ENCODE measurements at regions not wholly inside any gene's neighbourhood (a gene's known extent, or its start where the extent isn't known, plus 50 kb on each side); places are given as distances from the start of the nearest gene placed in this dataset.

DNA sequence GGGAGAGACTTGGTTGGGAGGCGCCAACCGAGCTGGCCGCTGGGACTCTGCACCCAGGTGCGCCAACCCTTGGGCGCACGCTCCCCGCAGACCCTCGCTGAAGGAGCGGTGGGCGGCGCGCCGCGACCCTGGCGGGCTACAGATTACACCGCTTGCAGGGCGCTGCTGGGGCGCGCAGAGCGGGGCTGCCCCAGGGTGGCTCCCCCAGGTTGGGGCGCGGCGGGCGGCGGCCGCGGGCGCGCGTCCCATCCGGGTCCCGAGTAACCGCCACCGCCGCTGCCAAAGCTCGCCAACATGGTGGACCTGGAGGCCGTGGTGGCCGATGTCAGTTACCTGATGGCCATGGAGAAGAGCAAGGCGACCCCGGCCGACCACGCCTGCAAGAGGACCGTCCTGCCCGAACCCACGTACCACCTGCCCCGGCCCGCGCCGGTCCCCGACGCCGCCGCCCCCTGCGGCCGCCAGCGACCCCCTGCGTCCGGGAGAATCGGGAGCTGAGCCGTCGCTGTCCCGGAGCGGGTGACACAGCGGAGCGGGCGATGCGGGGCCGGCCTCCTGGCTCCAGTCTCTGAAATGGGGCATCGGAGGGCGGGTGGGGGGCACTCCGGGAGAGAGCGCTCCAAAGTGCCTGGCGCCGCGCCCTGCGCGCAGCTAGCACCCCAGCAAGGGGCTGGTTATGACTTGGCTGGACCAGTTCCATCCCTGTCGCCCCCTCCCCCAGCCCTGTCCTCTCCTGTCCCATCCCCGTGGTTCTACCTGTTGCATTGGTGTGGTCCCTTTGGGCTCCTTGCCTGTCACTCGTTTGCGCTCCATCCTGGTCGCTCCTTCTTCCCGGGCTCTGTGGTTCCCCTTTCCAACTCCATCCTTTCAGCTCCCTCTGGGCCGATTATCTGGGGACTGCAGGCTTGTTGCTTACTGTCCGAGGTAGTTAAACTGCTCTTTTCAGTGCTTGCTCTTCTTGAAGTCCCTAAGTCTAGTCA, 143.3 kb upstream of the GRK3 start (continued):
- TF ChIP-seq RNF2 (IDR thresholded peaks at IDR 0.05; ENCODE audit: borderline replicate concordance, low read depth, low read length, missing control alignments, poor library complexity, severe bottlenecking): peak; percentile 36
- TF ChIP-seq ASH2L (IDR thresholded peaks at IDR 0.05; ENCODE audit: low read length): peak; percentile 87
- TF ChIP-seq KDM5A (IDR thresholded peaks at IDR 0.05; ENCODE audit: low read length): no peak
- TF ChIP-seq RAD21 (IDR thresholded peaks at IDR 0.05 in 1 of 2, conservative IDR thresholded peaks at IDR 0.05 in 1 of 2; ENCODE audit: low read depth in 2 of 2, low read length in 2 of 2): peak; percentile 15 to 43; a peak in 2 of 4 replicates
- peak; percentile 40; the same call in 1 of the 2 replicates for TF ChIP-seq YY1 (IDR thresholded peaks at IDR 0.05; ENCODE audit: low read depth, low read length)
- peak; percentile 66 for TF ChIP-seq RBBP5 (IDR thresholded peaks at IDR 0.05; ENCODE audit: borderline replicate concordance, low read depth, low read length)
- peak; percentile 98 for TF ChIP-seq KDM4A (IDR thresholded peaks at IDR 0.05; ENCODE audit: low read depth, low read length, severe bottlenecking)
- TF ChIP-seq GABPA (IDR thresholded peaks at IDR 0.05; ENCODE audit: borderline replicate concordance, insufficient read depth, low read length): no peak
- 0 out of 4 replicates have a peak, but pooled peaks have one; percentile 27 to 33 for TF ChIP-seq SIN3A (conservative IDR thresholded peaks at IDR 0.05 in 1 of 2, IDR thresholded peaks at IDR 0.05 in 1 of 2; ENCODE audit: low read depth in 1 of 2, low read length in 2 of 2)
- TF ChIP-seq CBX8 (IDR thresholded peaks at IDR 0.05; ENCODE audit: borderline replicate concordance, low read depth, low read length): no peak
- no peak for TF ChIP-seq CREB1 (IDR thresholded peaks at IDR 0.05)

All from H1 (cell line).